Posterior vena cava (tissue), 2 donors: ENCODE measurements at regions not wholly inside any gene's neighbourhood (a gene's known extent, or its start where the extent isn't known, plus 50 kb on each side); places are given as distances from the start of the nearest gene placed in this dataset.

Experiments used
- DNase-seq: peaks from one replicate; pipeline ENCODE4 v3.0.0-alpha.2; 2020; ENCODE audit warnings: low spot score
- intact Hi-C, 2 donors: fragments of 100-400 bp; cut with DNase I; formaldehyde crosslinking; loops; one replicate each; pipeline versions ENCODE4 v1.14.1 to v1.14.2; 2022 to 2023
- donor health status: DM: yes; HTN: yes; CAD: no.
- donor health status: DM: yes; HTN: yes; CAD: no.

GRCh38 chr12:19572920-19573558 is 133.7 kb downstream of the AEBP2 start:
- intact Hi-C loops: loop anchor here in 1 of 2 donors (5.0 kb wide), 1 partner anchor 1899 kb away; no protein-coding TSS in a partner anchor
- peak; percentile 79 for DNase-seq

- intact Hi-C loops: loop anchor here in 1 of 2 donors (5.0 kb wide), 1 partner anchor 1898 kb away; no protein-coding TSS in a partner anchor
These were observed 134.6 kb downstream of the AEBP2 start for GRCh38 chr12:19573866-19574265.

GRCh38 chr12:19574601-19575000 is 135.3 kb downstream of the AEBP2 start:
- intact Hi-C loops: loop anchor here in 1 of 2 donors (5.0 kb wide), 1 partner anchor 1898 kb away; no protein-coding TSS in a partner anchor
- no peak for DNase-seq

More at GRCh38 chr12:19573866-19574265, 134.6 kb downstream of the AEBP2 start:
- no peak for DNase-seq

GRCh38 chr12:19575337-19576243 is 136.3 kb downstream of the AEBP2 start:
- DNase-seq: no peak

GRCh38 chr12:19576506-19577280 is 137.4 kb downstream of the AEBP2 start:
- intact Hi-C loops: no loop called here
- DNase-seq: no peak

More at GRCh38 chr12:19575337-19576243, 136.3 kb downstream of the AEBP2 start:
- intact Hi-C loops: no loop called here

GRCh38 chr12:19577281-19577530 is 137.9 kb downstream of the AEBP2 start:
- DNase-seq: no peak
- intact Hi-C loops: no loop called here

GRCh38 chr12:19584732-19585131 is 145.4 kb downstream of the AEBP2 start:
- intact Hi-C loops: no loop called here
- no peak for DNase-seq

- no peak for DNase-seq
- intact Hi-C loops: no loop called here
These were observed 149.7 kb downstream of the AEBP2 start for GRCh38 chr12:19588951-19589350.

GRCh38 chr12:19591951-19592350 is 152.7 kb downstream of the AEBP2 start:
- intact Hi-C loops: no loop called here

GRCh38 chr12:19596434-19597166 is 157.3 kb downstream of the AEBP2 start:
- intact Hi-C loops: no loop called here
- DNase-seq: no peak

More at GRCh38 chr12:19591951-19592350, 152.7 kb downstream of the AEBP2 start:
- DNase-seq: no peak

GRCh38 chr12:19597167-19598026 is 158.1 kb downstream of the AEBP2 start:
- intact Hi-C loops: no loop called here

GRCh38 chr12:19605720-19606119 is 166.4 kb downstream of the AEBP2 start:
- DNase-seq: no peak
- intact Hi-C loops: no loop called here

More at GRCh38 chr12:19597167-19598026, 158.1 kb downstream of the AEBP2 start:
- DNase-seq: no peak

- no peak for DNase-seq
- intact Hi-C loops: no loop called here
These were observed 168.7 kb downstream of the AEBP2 start for GRCh38 chr12:19608039-19608438.

GRCh38 chr12:19613051-19613535 is 173.8 kb downstream of the AEBP2 start:
- intact Hi-C loops: no loop called here
- DNase-seq: no peak

GRCh38 chr12:19614601-19615383 is 175.5 kb downstream of the AEBP2 start:
- no peak for DNase-seq
- intact Hi-C loops: no loop called here

- intact Hi-C loops: no loop called here
- no peak for DNase-seq
These were observed 176.1 kb downstream of the AEBP2 start for GRCh38 chr12:19615384-19615725.

- no peak for DNase-seq
- intact Hi-C loops: no loop called here
These were observed 177.5 kb downstream of the AEBP2 start for GRCh38 chr12:19616781-19617180.
